ENCODE measurements at regions not wholly inside any gene's neighbourhood (a gene's known extent, or its start where the extent isn't known, plus 50 kb on each side); places are given as distances from the start of the nearest gene placed in this dataset.

GRCh38 chr2:144875290-144875969, 355.5 kb upstream of the ZEB2 start:
- no peak for TF ChIP-seq CTCF (IDR thresholded peaks at IDR 0.05; ENCODE audit: low read depth, low read length, missing control alignments)
- no peak overlapping the region for H3K4me3 ChIP-seq (ENCODE audit: low read depth, low read length)
- no peak for DNase-seq (ENCODE audit: low read depth)

- H3K4me3 ChIP-seq (ENCODE audit: low read depth, low read length): no peak overlapping the region
- no peak for TF ChIP-seq CTCF (IDR thresholded peaks at IDR 0.05; ENCODE audit: low read depth, low read length, missing control alignments)
- no peak for DNase-seq (ENCODE audit: low read depth)
Measured at GRCh38 chr2:144865670-144866069, 345.8 kb upstream of the ZEB2 start.

GRCh38 chr2:144859716-144860115, 339.8 kb upstream of the ZEB2 start:
- TF ChIP-seq CTCF (IDR thresholded peaks at IDR 0.05; ENCODE audit: low read depth, low read length, missing control alignments): no peak
- DNase-seq (ENCODE audit: low read depth): no peak

GRCh38 chr2:144858211-144858610, 338.3 kb upstream of the ZEB2 start:
- no peak for TF ChIP-seq CTCF (IDR thresholded peaks at IDR 0.05; ENCODE audit: low read depth, low read length, missing control alignments)
- DNase-seq (ENCODE audit: low read depth): no peak

More at GRCh38 chr2:144859716-144860115, 339.8 kb upstream of the ZEB2 start:
- H3K4me3 ChIP-seq (ENCODE audit: low read depth, low read length): no peak overlapping the region

GRCh38 chr2:144854596-144854995, 334.7 kb upstream of the ZEB2 start:
- DNase-seq (ENCODE audit: low read depth): no peak
- no peak overlapping the region for H3K4me3 ChIP-seq (ENCODE audit: low read depth, low read length)
- TF ChIP-seq CTCF (IDR thresholded peaks at IDR 0.05; ENCODE audit: low read depth, low read length, missing control alignments): no peak

More at GRCh38 chr2:144858211-144858610, 338.3 kb upstream of the ZEB2 start:
- H3K4me3 ChIP-seq (ENCODE audit: low read depth, low read length): no peak overlapping the region

GRCh38 chr2:144849612-144850011, 329.7 kb upstream of the ZEB2 start:
- H3K4me3 ChIP-seq (ENCODE audit: low read depth, low read length): no peak overlapping the region
- no peak for DNase-seq (ENCODE audit: low read depth)
- TF ChIP-seq CTCF (IDR thresholded peaks at IDR 0.05; ENCODE audit: low read depth, low read length, missing control alignments): no peak

- no peak overlapping the region for H3K4me3 ChIP-seq (ENCODE audit: low read depth, low read length)
- DNase-seq (ENCODE audit: low read depth): no peak
- TF ChIP-seq CTCF (IDR thresholded peaks at IDR 0.05; ENCODE audit: low read depth, low read length, missing control alignments): no peak
Measured at GRCh38 chr2:144848423-144848822, 328.5 kb upstream of the ZEB2 start.

Measured in GM12864 (cell line).